WERI-Rb-1 (cell line): ENCODE measurements at regions not wholly inside any gene's neighbourhood (a gene's known extent, or its start where the extent isn't known, plus 50 kb on each side); places are given as distances from the start of the nearest gene placed in this dataset.

ENCODE experiments used
- DNase-seq: peaks from one replicate; pipeline ENCODE4 v3.0.0-alpha.2; 2020
- H3K27ac ChIP-seq: fragments of 250-450 bp; sonication (Bioruptor Pico); 2 replicates; pipeline ENCODE4 v1.5.1; 2020; ENCODE audit warnings: mild to moderate bottlenecking, moderate library complexity
- H3K27me3 ChIP-seq: fragments of 250-450 bp; sonication (Bioruptor Pico); 2 replicates; pipeline ENCODE4 v1.5.1; 2021; ENCODE audit warnings: mild to moderate bottlenecking, low read depth, moderate library complexity; ENCODE audit not compliant: insufficient read depth, severe bottlenecking
- H3K36me3 ChIP-seq: fragments of 250-450 bp; sonication (Bioruptor Pico); 2 replicates; pipeline ENCODE4 v1.5.1; 2020; ENCODE audit warnings: mild to moderate bottlenecking, moderate library complexity
- H3K4me3 ChIP-seq: 2 replicates; pipeline ENCODE4 v1.5.1; 2011; ENCODE audit warnings: low read depth, mild to moderate bottlenecking, control low read depth, low read length
- H3K9me3 ChIP-seq: fragments of 250-450 bp; sonication (Bioruptor Pico); 2 replicates; pipeline ENCODE4 v1.5.1; 2021; ENCODE audit warnings: mild to moderate bottlenecking, moderate library complexity; ENCODE audit not compliant: severe bottlenecking
- CTCF ChIP-seq: IDR thresholded peaks from 2 replicates; pipeline ENCODE4 v1.5.1; 2011; ENCODE audit warnings: low read depth, mild to moderate bottlenecking, control low read depth, inconsistent platforms, low read length

DNA sequence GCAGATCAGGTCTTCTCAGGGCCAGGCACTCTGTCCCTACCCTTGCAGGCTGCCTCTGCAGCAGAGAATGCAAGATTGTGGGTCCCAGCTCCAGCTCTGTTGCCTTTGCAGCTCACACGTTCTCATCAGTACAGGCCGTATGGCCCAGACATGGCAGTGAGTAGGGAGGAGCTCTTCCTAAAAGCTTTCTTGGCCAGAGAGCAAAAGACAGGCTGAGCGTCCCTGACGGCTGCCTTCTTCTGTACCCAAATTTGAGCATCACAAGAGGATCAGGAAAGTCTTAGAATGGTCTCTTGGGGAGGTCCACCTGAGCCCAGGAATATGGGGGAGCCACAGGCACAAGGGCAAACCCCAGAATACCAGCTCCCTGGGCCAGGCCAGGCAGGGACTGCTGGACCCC, 266.3 kb upstream of the ZMIZ1 start:
- no peak overlapping the region for H3K27ac ChIP-seq
- no peak for DNase-seq
- H3K27me3 ChIP-seq, result no peaks in the 10 kb centered on the region
- TF ChIP-seq CTCF, result no peak
- no peak overlapping the region for H3K4me3 ChIP-seq
- no peaks in the 10 kb centered on the region for H3K9me3 ChIP-seq
- no peaks in the 10 kb centered on the region for H3K36me3 ChIP-seq

GRCh38 chr10:78802866-78803265, 265.9 kb upstream of the ZMIZ1 start:
- H3K27ac ChIP-seq, result no peak overlapping the region
- no peaks in the 10 kb centered on the region for H3K27me3 ChIP-seq
- no peaks in the 10 kb centered on the region for H3K9me3 ChIP-seq
- DNase-seq, result peak; percentile 12
- no peak overlapping the region for H3K4me3 ChIP-seq
- H3K36me3 ChIP-seq, result no peaks in the 10 kb centered on the region
- TF ChIP-seq CTCF, result no peak

DNA sequence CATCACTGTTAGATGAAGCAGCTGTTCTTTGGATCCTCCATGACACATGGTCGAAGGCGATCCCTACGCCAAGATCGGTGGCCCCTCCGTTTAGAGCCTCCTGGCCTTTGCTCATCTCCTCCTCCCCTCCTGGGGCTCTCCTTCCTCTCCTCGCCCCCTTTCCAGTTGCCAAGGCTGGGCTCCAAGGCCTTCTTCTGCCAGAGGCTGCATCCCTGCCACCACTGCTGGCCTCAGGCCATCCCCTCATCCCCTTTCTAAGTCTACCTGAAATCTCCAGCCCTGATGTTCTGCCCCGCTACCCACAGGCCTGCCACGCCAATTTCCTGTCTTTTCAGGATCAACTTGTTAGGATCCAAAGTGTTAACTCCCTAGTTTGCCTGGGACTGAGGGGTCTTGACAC, 265.1 kb upstream of the ZMIZ1 start:
- TF ChIP-seq CTCF, result no peak
- Histone ChIP-seq H3K36me3 (no peaks in the 10 kb centered on the region), H3K9me3 (no peaks in the 10 kb centered on the region), H3K27me3 (no peaks in the 10 kb centered on the region), H3K4me3 (no peak overlapping the region), H3K27ac (no peak overlapping the region)
- no peak for DNase-seq

DNA sequence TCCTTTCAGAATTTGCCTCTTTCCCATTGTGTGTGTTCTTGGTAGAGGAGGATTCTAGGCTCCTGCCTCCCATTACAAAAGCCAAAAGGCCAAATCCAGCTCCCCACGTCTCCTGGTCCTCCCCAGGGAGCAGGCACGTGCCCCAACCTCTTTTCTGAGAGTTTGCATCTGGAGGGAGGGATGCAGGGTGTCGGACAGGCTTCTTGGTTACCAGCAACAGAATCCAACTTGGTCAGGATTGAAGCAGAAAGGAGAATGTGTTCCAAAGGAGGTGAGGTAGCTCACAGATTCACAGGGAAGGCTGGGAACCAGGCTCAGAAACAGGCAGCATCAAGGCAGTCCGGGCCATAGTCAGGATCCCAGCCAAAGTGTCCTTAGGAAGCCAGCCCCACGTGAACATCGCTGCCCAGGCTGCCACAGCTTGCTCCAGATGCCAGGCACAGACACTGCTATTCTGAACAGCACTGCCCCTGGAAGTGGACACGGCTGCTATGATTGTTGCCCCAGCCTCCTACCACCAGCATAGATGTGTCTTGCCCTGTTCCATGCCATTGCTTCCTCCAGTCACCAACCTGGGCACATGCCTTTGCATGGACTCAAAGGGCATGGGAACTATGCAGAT, 264.2 kb upstream of the ZMIZ1 start:
- no peak for TF ChIP-seq CTCF
- DNase-seq, result no peak
- Histone ChIP-seq H3K4me3 (no peak overlapping the region), H3K27me3 (no peaks in the 10 kb centered on the region), H3K9me3 (no peaks in the 10 kb centered on the region), H3K36me3 (no peaks in the 10 kb centered on the region), H3K27ac (no peak overlapping the region)

- Histone ChIP-seq H3K27me3 (no peaks in the 10 kb centered on the region), H3K36me3 (no peaks in the 10 kb centered on the region), H3K27ac (no peak overlapping the region), H3K9me3 (no peaks in the 10 kb centered on the region), H3K4me3 (no peak overlapping the region)
- DNase-seq, result no peak
- TF ChIP-seq CTCF, result no peak
Measured at GRCh38 chr10:78805176-78805575, 263.6 kb upstream of the ZMIZ1 start.

- no peak for DNase-seq
- Histone ChIP-seq H3K9me3 (no peaks in the 10 kb centered on the region), H3K4me3 (no peak overlapping the region), H3K27ac (no peak overlapping the region), H3K27me3 (no peaks in the 10 kb centered on the region), H3K36me3 (no peaks in the 10 kb centered on the region)
- no peak for TF ChIP-seq CTCF
Measured at GRCh38 chr10:78806681-78807221, 262.0 kb upstream of the ZMIZ1 start.
